H1 (cell line): ENCODE measurements at regions not wholly inside any gene's neighbourhood (a gene's known extent, or its start where the extent isn't known, plus 50 kb on each side); places are given as distances from the start of the nearest gene placed in this dataset.

Experiments used
- CTCF ChIA-PET: fragments of 300-600 bp; sonication (Branson Sonifier 250); formaldehyde crosslinking; loops from one replicate; lab custom pipeline; 2021; ENCODE audit not compliant: partially characterized antibody; lab: Charles Lee
- POLR2A ChIA-PET: fragments of 300-600 bp; sonication (Branson Sonifier 250); formaldehyde crosslinking; loops from one replicate; lab custom pipeline; 2021; ENCODE audit warnings: inconsistent platforms; ENCODE audit not compliant: partially characterized antibody; lab: Charles Lee
- DNase-seq, 2 experiments: peaks; one replicate each; pipeline versions ENCODE4 v3.0.0 to v3.0.0-alpha.2; 2010 to 2022; ENCODE audit warnings: low spot score in 2 of 2, low read depth in 1 of 2, mixed read lengths in 1 of 2
- FAIRE-seq: peaks from 2 replicates; lab custom pipeline; 2011; peaks lifted over from hg19 to GRCh38; lab: Jason Lieb, UNC
- H2AFZ ChIP-seq: 2 replicates; pipeline ENCODE4 v1.8.1; 2012; ENCODE audit warnings: low read length, inconsistent platforms
- H2AK5ac ChIP-seq: 2 replicates; pipeline ENCODE4 v1.6.1; 2013; ENCODE audit warnings: low read depth, low read length
- H2BK120ac ChIP-seq: replicated peaks from 2 replicates; pipeline ENCODE3; 2013; ENCODE audit warnings: low read depth, low read length, inconsistent platforms
- H2BK12ac ChIP-seq: 2 replicates; pipeline ENCODE4 v1.6.1; 2013; ENCODE audit warnings: low read depth, low read length
- H2BK15ac ChIP-seq: 2 replicates; pipeline ENCODE4 v1.6.1; 2013; ENCODE audit warnings: low read length
- H2BK20ac ChIP-seq: 2 replicates; pipeline ENCODE4 v1.6.1; 2013; ENCODE audit warnings: low read length
- H2BK5ac ChIP-seq: 2 replicates; pipeline ENCODE4 v1.6.1; 2013; ENCODE audit warnings: low read depth, low read length
- H3K14ac ChIP-seq: 2 replicates; pipeline ENCODE4 v1.6.1; 2013; ENCODE audit warnings: inconsistent platforms; ENCODE audit not compliant: insufficient read length
- H3K18ac ChIP-seq: 2 replicates; pipeline ENCODE4 v1.6.1; 2013; ENCODE audit warnings: low read length; ENCODE audit errors: extremely low read depth
- H3K23ac ChIP-seq: 2 replicates; pipeline ENCODE4 v1.6.1; 2013; ENCODE audit warnings: inconsistent platforms; ENCODE audit not compliant: insufficient read length
- H3K23me2 ChIP-seq: 2 replicates; pipeline ENCODE4 v1.6.1; 2013; ENCODE audit warnings: low read depth, low read length
- H3K27ac ChIP-seq: 2 replicates; pipeline ENCODE4 v1.6.1; 2011; ENCODE audit warnings: low read depth, low read length, inconsistent platforms
- H3K27me3 ChIP-seq, 4 experiments: replicated peaks in 1 of 4; 1 replicate in 1 of 4; 2 replicates in 3 of 4; pipeline versions ENCODE4 v1.6.1 to v1.8.1; 2011 to 2013; ENCODE audit warnings: low read length in 3 of 4, mild to moderate bottlenecking in 3 of 4, inconsistent platforms in 2 of 4, mixed read lengths in 2 of 4, moderate library complexity in 1 of 4; ENCODE audit not compliant: control insufficient read depth in 3 of 4, insufficient read depth in 3 of 4; ENCODE audit errors: extremely low read depth in 1 of 4
- H3K36me3 ChIP-seq, 4 experiments: 2 replicates each; pipeline versions ENCODE4 v1.6.1 to v1.8.1; 2011 to 2013; ENCODE audit warnings: mild to moderate bottlenecking in 4 of 4, low read length in 3 of 4, moderate library complexity in 2 of 4, control low read depth in 1 of 4, inconsistent platforms in 1 of 4; ENCODE audit not compliant: insufficient read depth in 4 of 4, control insufficient read depth in 2 of 4
- H3K4ac ChIP-seq: replicated peaks from 2 replicates; pipeline ENCODE3; 2013; ENCODE audit warnings: low read length, low read depth, mixed read lengths, inconsistent platforms; ENCODE audit not compliant: insufficient read length
- H3K4me1 ChIP-seq, 4 experiments: replicated peaks in 1 of 4; 1 replicate in 1 of 4; 2 replicates in 3 of 4; pipeline versions ENCODE4 v1.6.1 to v1.8.1; 2011 to 2013; ENCODE audit warnings: low read length in 3 of 4, inconsistent platforms in 2 of 4, mixed read lengths in 1 of 4; ENCODE audit not compliant: insufficient read depth in 4 of 4, control insufficient read depth in 3 of 4
- H3K4me2 ChIP-seq, 2 experiments: 2 replicates each; pipeline versions ENCODE4 v1.6.1 to v1.8.1; 2011 to 2013; ENCODE audit warnings: low read depth in 2 of 2, low read length in 2 of 2, control low read depth in 1 of 2, inconsistent platforms in 1 of 2, mild to moderate bottlenecking in 1 of 2; ENCODE audit not compliant: insufficient read depth in 1 of 2
- H3K4me3 ChIP-seq, 4 experiments: fragments of 200-600, 300-600 bp in 1 of 4; sonication (generic), shearing (Covaris generic), sonication (Bioruptor Twin) in 1 of 4; 2 replicates each; pipeline versions ENCODE4 v1.5.1 to v1.8.1; 2011 to 2016; ENCODE audit warnings: low read length in 4 of 4, low read depth in 3 of 4, control low read depth in 2 of 4, inconsistent platforms in 2 of 4, mild to moderate bottlenecking in 2 of 4, mixed read lengths in 1 of 4, moderate library complexity in 1 of 4; ENCODE audit not compliant: insufficient read depth in 2 of 4; ENCODE audit errors: extremely low read depth in 1 of 4
- H3K56ac ChIP-seq: replicated peaks from 2 replicates; pipeline ENCODE3; 2013; ENCODE audit warnings: low read depth, mild to moderate bottlenecking, mixed read lengths, low read length, inconsistent platforms; ENCODE audit not compliant: insufficient read length
- H3K79me1 ChIP-seq: 2 replicates; pipeline ENCODE4 v1.6.1; 2013; ENCODE audit warnings: low read depth, low read length, control low read depth
- H3K79me2 ChIP-seq, 2 experiments: 2 replicates each; pipeline versions ENCODE4 v1.6.1 to v1.8.1; 2012 to 2013; ENCODE audit warnings: low read length in 2 of 2, mild to moderate bottlenecking in 2 of 2, inconsistent platforms in 1 of 2; ENCODE audit not compliant: insufficient read depth in 2 of 2, control insufficient read depth in 1 of 2
- H3K9ac ChIP-seq, 4 experiments: replicated peaks in 1 of 4; 1 replicate in 1 of 4; 2 replicates in 3 of 4; pipeline versions ENCODE4 v1.6.1 to v1.8.1; 2011 to 2013; ENCODE audit warnings: low read depth in 3 of 4, low read length in 3 of 4, control low read depth in 2 of 4, mild to moderate bottlenecking in 2 of 4, moderate library complexity in 2 of 4, inconsistent platforms in 1 of 4; ENCODE audit errors: extremely low read depth in 1 of 4
- H3K9me3 ChIP-seq, 2 experiments: 2 replicates each; pipeline versions ENCODE4 v1.6.1 to v1.8.1; 2012 to 2013; ENCODE audit warnings: mild to moderate bottlenecking in 2 of 2, moderate library complexity in 2 of 2, control low read depth in 1 of 2, inconsistent platforms in 1 of 2, low read depth in 1 of 2, low read length in 1 of 2, mixed read lengths in 1 of 2; ENCODE audit not compliant: insufficient read depth in 2 of 2
- H4K20me1 ChIP-seq, 2 experiments: replicated peaks in 1 of 2; 2 replicates each; pipeline versions ENCODE3 to v1.8.1; 2011 to 2013; ENCODE audit warnings: inconsistent platforms in 2 of 2, low read length in 2 of 2, mild to moderate bottlenecking in 1 of 2; ENCODE audit not compliant: insufficient read depth in 2 of 2, control insufficient read depth in 1 of 2
- H4K5ac ChIP-seq: 2 replicates; pipeline ENCODE4 v1.6.1; 2013; ENCODE audit warnings: low read length, low read depth, mixed read lengths, inconsistent platforms; ENCODE audit not compliant: insufficient read length
- H4K8ac ChIP-seq: 2 replicates; pipeline ENCODE4 v1.8.0; 2013; ENCODE audit warnings: mild to moderate bottlenecking, moderate library complexity, low read length, inconsistent platforms; ENCODE audit not compliant: insufficient read depth; ENCODE audit errors: extremely low read depth
- H4K91ac ChIP-seq: replicated peaks from 2 replicates; pipeline ENCODE3; 2013; ENCODE audit warnings: low read length, mixed read lengths, inconsistent platforms; ENCODE audit not compliant: insufficient read length
- CHD1 ChIP-seq: IDR thresholded peaks from 2 replicates; pipeline ENCODE4 v1.6.1; 2012; ENCODE audit warnings: low read depth, low read length, improper control_type of control experiment
- WGBS, 2 experiments: shearing (Covaris generic) in 1 of 2; methylation state at CpG; one replicate each; pipeline versions ENCODE4 v1.1.6 to v1.1.7; 2013 to 2015; ENCODE audit warnings: low lambda C conversion rate in 2 of 2, mixed read lengths in 2 of 2, inconsistent platforms in 1 of 2, low coverage in 1 of 2, missing lambda C conversion rate in 1 of 2; ENCODE audit not compliant: insufficient replicate concordance in 2 of 2, insufficient coverage in 1 of 2, insufficient read length in 1 of 2; ENCODE audit errors: extremely low coverage in 1 of 2, missing lambda C conversion rate in 1 of 2; 5-methylcytosine and 5-hydroxymethylcytosine counted together

DNA sequence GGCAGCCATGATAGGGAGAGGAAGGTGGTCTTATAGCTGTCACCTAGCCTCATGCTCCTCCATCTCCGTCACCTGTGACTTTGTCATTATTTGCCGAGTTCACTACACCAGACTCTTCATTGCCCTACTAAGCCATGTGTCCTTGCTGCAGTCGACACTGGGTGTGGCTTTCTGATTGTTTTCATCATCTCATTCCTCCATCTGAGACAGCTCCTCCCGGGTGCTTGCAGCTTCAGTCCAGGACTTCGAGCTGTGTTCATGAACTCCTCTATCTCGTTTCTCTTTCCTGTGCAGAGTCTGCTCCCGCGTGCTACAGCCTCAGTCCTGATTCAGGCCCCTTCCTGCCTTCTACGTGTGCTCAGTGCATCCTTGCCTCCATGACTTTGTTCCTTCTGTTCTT is 295.1 kb upstream of the TNP1 start:
- H3K79me1 ChIP-seq = no peaks in the 10 kb centered on the region
- H3K9me3 ChIP-seq = no peaks in the 10 kb centered on the region
- no peak overlapping the region for H3K56ac ChIP-seq
- H2BK15ac ChIP-seq = no peak overlapping the region
- no peak overlapping the region for H2BK12ac ChIP-seq
- ChIA-PET POLR2A (no interaction called here), CTCF (interaction anchor here (0.5 to 5.8 kb wide), 6 partner anchors 8 to 585 kb away, joined by 3 to 23 read pairs (median 6); no protein-coding TSS in a partner anchor)
- H3K9ac ChIP-seq = no peak overlapping the region
- H3K18ac ChIP-seq = no peak overlapping the region
- no peaks in the 10 kb centered on the region for H4K20me1 ChIP-seq
- WGBS, 2 experiments = 90% methylated on average over 9 of the region's 9 CpGs; no CpG with 5 or more reads in 1 of the 2 experiments
- H4K5ac ChIP-seq = no peak overlapping the region
- no peak overlapping the region for H3K4me3 ChIP-seq
- H4K8ac ChIP-seq = no peak overlapping the region
- H3K14ac ChIP-seq = no peak overlapping the region
- H2AFZ ChIP-seq = no peak overlapping the region
- H3K4me1 ChIP-seq = no peaks in the 10 kb centered on the region
- no peak overlapping the region for H3K23ac ChIP-seq
- H3K4me2 ChIP-seq = no peak overlapping the region
- H2AK5ac ChIP-seq = no peak overlapping the region
- FAIRE-seq = no peak
- no peak for TF ChIP-seq CHD1
- H2BK5ac ChIP-seq = no peak overlapping the region
- no peaks in the 10 kb centered on the region for H3K36me3 ChIP-seq
- peaks cover 0 to 1% (median 0%) of the 10 kb centered on the region in 4 experiments; a peak in 2 of 7 replicates for H3K27me3 ChIP-seq
- H4K91ac ChIP-seq = no peak overlapping the region
- no peak overlapping the region for H2BK20ac ChIP-seq
- no peak for DNase-seq
- no peaks in the 10 kb centered on the region; the same call in 1 of the 2 replicates for H3K23me2 ChIP-seq
- H3K79me2 ChIP-seq = no peaks in the 10 kb centered on the region
- no peak overlapping the region for H2BK120ac ChIP-seq
- no peak overlapping the region for H3K27ac ChIP-seq
- no peak overlapping the region for H3K4ac ChIP-seq
